PFSK-1 (cell line): ENCODE measurements at regions not wholly inside any gene's neighbourhood (a gene's known extent, or its start where the extent isn't known, plus 50 kb on each side); places are given as distances from the start of the nearest gene placed in this dataset.

Experiments used
- FOXP2 ChIP-seq: optimal IDR thresholded peaks from 2 replicates; pipeline ENCODE3; 2011; ENCODE audit warnings: borderline replicate concordance, control low read depth, inconsistent platforms; ENCODE audit not compliant: insufficient read depth; ENCODE audit errors: extremely low read length, extremely low read depth
- POLR2AphosphoS5 ChIP-seq: IDR thresholded peaks from 2 replicates; pipeline ENCODE4 v1.6.1; 2012; ENCODE audit warnings: low read depth, mild to moderate bottlenecking, control low read depth, low read length, moderate library complexity
- SIN3A ChIP-seq: IDR thresholded peaks from 2 replicates; pipeline ENCODE4 v1.6.1; 2012; ENCODE audit warnings: mild to moderate bottlenecking, low read length, moderate library complexity, borderline replicate concordance; ENCODE audit not compliant: insufficient read depth
- TAF1 ChIP-seq: IDR thresholded peaks from 2 replicates; pipeline ENCODE4 v1.6.1; 2012; ENCODE audit warnings: low read length, control low read depth, borderline replicate concordance; ENCODE audit not compliant: insufficient read depth
- TF ChIP-seq, protein P1 (sequence below), 2 experiments: IDR thresholded peaks; 2 replicates each; pipeline versions ENCODE4 v1.6.1 to v1.8.0; 2011 to 2012; ENCODE audit warnings: low read depth in 2 of 2, low read length in 2 of 2, control low read depth in 1 of 2, inconsistent platforms in 1 of 2, mild to moderate bottlenecking in 1 of 2, moderate library complexity in 1 of 2; ENCODE audit not compliant: insufficient read depth in 1 of 2

- TF ChIP-seq TAF1 (no peak), FOXP2 (no peak), SIN3A (no peak), POLR2AphosphoS5 (no peak)
- TF ChIP-seq, protein P1, sequence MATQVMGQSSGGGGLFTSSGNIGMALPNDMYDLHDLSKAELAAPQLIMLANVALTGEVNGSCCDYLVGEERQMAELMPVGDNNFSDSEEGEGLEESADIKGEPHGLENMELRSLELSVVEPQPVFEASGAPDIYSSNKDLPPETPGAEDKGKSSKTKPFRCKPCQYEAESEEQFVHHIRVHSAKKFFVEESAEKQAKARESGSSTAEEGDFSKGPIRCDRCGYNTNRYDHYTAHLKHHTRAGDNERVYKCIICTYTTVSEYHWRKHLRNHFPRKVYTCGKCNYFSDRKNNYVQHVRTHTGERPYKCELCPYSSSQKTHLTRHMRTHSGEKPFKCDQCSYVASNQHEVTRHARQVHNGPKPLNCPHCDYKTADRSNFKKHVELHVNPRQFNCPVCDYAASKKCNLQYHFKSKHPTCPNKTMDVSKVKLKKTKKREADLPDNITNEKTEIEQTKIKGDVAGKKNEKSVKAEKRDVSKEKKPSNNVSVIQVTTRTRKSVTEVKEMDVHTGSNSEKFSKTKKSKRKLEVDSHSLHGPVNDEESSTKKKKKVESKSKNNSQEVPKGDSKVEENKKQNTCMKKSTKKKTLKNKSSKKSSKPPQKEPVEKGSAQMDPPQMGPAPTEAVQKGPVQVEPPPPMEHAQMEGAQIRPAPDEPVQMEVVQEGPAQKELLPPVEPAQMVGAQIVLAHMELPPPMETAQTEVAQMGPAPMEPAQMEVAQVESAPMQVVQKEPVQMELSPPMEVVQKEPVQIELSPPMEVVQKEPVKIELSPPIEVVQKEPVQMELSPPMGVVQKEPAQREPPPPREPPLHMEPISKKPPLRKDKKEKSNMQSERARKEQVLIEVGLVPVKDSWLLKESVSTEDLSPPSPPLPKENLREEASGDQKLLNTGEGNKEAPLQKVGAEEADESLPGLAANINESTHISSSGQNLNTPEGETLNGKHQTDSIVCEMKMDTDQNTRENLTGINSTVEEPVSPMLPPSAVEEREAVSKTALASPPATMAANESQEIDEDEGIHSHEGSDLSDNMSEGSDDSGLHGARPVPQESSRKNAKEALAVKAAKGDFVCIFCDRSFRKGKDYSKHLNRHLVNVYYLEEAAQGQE (IDR thresholded peaks at IDR 0.05; ENCODE audit: insufficient read depth in 1 of 2, low read depth in 2 of 2, low read length in 2 of 2): no peak
Measured at GRCh38 chr13:106143392-106143791, 392.1 kb downstream of the EFNB2 start.

DNA sequence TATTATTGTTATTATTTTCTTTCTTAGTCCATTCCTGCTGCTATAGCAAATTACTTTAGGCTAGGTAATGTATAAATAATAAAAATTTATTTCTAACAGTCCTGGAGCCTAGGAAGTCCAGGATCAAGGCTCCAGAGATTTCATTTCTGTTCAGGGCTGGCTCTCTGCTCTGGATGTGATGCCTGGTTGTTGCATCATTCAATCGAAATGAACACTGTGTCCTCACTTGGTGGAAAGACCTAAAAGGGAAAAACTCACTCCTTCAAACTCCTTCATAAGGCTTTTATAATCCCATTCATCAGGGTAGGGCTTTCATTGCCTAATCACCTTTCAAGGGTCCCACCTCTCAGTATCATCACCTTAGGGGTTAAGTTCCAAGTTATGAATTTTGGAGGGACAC is 395.0 kb downstream of the EFNB2 start:
- no peak for TF ChIP-seq TAF1
- TF ChIP-seq, protein P1 (IDR thresholded peaks at IDR 0.05; ENCODE audit: insufficient read depth in 1 of 2, low read depth in 2 of 2, low read length in 2 of 2): no peak
- no peak for TF ChIP-seq FOXP2
- TF ChIP-seq SIN3A: no peak

- TF ChIP-seq POLR2AphosphoS5: no peak
- no peak for TF ChIP-seq FOXP2
- TF ChIP-seq TAF1: no peak
- TF ChIP-seq, protein P1 (IDR thresholded peaks at IDR 0.05; ENCODE audit: insufficient read depth in 1 of 2, low read depth in 2 of 2, low read length in 2 of 2): no peak
- TF ChIP-seq SIN3A: no peak
Measured at GRCh38 chr13:106139942-106140341, 395.5 kb downstream of the EFNB2 start.

GRCh38 chr13:106139377-106139776 is 396.1 kb downstream of the EFNB2 start:
- TF ChIP-seq, protein P1 (IDR thresholded peaks at IDR 0.05; ENCODE audit: insufficient read depth in 1 of 2, low read depth in 2 of 2, low read length in 2 of 2): no peak
- TF ChIP-seq SIN3A (no peak), POLR2AphosphoS5 (no peak), FOXP2 (no peak), TAF1 (no peak)

- TF ChIP-seq FOXP2 (no peak), TAF1 (no peak), POLR2AphosphoS5 (no peak), SIN3A (no peak)
- TF ChIP-seq, protein P1 (IDR thresholded peaks at IDR 0.05; ENCODE audit: insufficient read depth in 1 of 2, low read depth in 2 of 2, low read length in 2 of 2): no peak
Measured at GRCh38 chr13:106138620-106139019, 396.8 kb downstream of the EFNB2 start.
